DMS53 treated with DMSO at 0.1 percent for 48 hours (cell line): ENCODE measurements at regions not wholly inside any gene's neighbourhood (a gene's known extent, or its start where the extent isn't known, plus 50 kb on each side); places are given as distances from the start of the nearest gene placed in this dataset.

ENCODE experiments used
- DNase-seq: peaks from one replicate; lab custom pipeline; 2025; ENCODE audit not compliant: unreplicated experiment; lab: John Stamatoyannopoulos, UW

DNA sequence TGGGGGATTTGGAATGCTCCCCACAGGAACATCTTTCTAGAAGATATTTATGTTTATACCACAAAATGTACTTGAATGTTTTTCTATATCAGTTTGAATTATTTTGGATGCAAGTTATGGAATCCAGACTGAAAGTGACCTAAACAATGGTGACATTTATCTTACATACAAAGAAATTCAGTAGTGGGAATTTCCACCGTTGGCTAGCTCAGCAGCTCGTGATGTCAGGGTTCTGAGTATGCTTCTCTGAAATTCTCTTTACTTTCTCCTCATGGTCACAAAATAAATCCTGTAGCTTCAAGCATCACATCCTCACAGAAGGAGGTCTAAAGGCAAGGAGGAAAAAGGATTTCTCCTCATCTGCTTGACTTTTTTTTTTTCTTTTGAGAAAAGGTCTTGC, 105.3 kb downstream of the AKAIN1 start:
- DNase-seq: no peak

DNA sequence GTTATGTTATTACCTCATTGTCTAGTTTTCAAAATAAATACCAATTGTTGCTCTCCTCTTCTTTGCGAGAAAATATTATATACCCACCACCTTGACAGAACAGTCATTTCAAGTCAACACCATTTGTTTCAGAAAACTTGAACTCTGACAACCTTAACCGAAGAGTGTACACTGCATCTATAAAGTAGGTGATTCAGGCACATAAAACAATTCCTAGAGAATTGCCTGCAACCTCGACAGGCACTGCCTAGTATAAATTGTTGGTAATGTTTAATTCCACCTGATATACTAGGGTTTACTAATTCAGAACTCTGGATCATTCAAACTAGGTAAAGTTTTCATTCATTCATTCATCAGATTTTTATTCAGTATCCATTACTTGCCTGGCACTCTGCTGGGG, 121.8 kb downstream of the AKAIN1 start:
- no peak for DNase-seq

DNA sequence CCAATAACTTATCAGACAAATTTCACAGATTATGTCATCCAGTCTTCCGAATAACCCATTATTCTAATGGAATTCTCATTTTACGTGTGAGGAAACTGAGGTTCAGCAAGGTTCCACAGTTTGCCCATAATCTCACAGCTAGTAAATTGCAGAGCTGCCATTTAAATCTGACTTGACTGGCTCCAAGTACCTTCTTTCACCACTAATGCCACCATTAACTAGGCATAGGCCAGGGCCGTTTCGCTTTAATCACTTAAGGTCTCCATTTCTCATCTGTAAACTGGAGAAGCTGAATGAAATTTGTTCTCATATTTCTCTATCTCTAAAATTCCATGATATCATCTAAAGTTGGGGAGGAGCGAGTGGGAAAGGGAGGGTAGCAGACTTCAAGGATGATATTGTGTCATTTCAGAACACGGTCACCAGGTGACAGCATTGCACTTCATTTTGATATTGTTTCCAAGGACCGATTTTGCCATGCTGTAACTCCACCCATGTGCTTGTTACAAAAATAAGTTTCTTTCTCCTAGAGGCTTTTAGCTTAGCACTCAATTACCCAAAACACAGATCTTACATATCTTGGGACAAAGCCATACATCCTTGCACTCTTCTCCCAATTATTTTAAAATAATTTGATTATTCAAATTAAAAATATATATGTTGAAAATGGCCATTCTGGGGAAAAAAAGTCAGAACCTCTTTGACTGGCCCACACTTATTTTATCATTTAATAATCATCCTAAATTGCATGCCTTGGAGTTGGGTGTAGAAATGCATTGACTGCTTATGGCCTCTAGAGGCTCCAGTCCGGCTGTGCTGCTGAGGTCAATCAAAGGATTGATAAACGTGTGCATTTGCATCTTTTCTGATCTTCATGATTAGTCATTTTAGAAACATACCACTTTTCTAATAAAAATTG, 123.8 kb downstream of the AKAIN1 start:
- DNase-seq: peak; percentile 80

DNA sequence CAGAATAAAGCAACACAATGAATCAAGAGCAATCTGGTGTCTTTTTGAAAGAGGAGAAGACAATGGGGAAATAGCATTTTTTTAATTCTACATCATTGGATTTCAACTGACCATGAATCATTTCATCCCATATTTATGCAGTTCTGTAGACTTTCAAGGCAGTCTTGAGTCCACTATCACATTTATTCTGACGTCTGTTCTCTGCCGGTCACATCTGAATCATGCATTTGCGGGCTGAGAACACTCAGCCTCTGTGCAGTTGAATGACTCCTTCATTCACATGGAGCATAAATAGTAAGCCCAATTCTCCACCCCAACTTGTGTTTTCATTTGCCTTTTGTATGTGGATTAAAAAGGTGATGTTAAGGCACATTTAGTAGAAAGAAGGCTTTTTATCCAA, 128.2 kb downstream of the AKAIN1 start:
- DNase-seq: no peak

DNA sequence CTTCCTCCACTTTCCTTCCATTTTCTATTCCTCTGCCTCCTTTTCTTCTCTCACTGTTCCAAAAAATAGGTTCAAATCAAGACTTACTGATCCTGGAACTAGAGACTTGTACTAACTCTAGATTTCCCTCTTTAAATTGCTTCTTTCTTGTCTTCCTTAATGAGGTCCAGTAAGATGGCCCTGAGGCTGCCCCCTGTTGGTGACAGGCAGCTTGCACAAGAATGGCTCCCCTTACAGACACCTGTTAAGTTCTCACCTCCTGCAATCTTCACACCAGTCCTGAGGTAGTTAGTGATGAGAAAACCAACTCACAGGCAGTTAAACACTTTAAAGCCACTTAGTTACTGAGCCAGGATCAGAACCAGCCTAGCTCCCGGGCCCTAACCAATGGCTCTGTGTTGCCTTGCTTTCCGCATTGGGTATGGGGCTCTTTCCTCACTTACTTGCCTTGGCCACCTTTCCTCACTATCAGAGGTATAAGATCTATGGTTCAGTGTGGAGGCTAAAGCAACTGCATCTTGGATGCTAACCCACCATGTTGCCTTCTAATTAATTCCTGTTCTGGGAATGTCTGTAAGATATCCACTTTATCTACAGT, 130.6 kb downstream of the AKAIN1 start:
- no peak for DNase-seq

DNA sequence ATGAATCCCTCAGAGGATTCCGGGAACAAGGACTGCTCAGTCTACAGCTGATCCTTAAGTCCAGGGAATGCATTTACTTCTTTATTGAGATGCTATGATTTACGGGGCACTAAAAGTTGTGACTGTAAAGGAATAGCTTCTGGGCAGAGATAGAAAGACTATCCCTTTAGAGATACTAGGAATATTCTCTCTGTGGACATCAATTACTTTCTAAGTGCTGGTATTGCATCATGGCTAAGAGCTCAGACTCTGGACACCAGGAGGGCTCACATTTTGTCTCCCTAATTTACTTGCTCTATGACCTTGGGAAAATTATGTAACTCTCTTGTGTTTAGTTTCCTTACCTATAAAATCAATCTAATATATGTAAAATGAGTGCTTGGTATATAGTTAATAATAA, 131.4 kb downstream of the AKAIN1 start:
- no peak for DNase-seq

DNA sequence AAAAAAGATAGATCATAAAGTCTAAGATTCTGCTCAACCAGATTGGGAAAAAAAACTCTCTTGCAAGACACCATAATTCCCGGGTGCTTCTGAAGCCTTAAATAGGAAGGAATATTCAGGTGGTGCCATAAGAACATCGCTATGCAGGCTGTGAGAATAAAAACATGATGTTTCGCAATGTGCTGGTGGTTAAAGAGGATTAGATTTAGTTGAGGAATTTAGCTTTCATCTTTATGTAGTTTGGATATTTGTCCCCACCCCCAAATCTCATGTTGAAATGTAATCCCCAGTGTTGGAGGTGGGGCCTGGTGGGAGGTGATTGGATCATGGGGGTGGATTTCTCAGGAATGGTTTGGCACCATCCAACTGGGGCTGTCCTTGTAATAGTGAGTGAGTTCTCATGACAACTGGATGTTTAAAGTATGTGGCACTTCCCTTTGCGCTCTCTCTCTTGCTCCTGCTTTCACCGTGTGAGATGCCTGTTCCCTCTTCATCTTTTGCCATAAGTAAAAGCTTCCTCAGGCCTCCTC, 132.2 kb downstream of the AKAIN1 start:
- no peak for DNase-seq

DNA sequence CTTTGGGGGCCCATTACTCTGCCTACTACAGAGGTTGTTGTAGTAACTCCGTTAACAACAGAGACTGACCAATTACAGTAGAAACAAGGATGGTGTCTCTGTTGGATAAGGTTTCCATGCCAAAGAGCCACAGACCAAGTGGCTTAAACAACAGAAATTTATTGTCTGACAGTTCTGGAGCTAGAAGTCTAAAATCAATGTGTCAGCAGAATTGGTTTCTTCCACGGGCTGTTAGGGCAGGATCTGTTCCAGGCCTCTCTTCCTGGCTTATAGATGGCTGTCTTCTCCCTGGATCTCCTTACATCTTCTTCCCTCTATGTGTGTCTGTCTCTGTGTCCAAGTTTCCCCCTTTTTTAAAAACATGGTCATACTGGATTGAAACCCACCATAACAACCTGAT, 135.3 kb downstream of the AKAIN1 start:
- DNase-seq: no peak

DNA sequence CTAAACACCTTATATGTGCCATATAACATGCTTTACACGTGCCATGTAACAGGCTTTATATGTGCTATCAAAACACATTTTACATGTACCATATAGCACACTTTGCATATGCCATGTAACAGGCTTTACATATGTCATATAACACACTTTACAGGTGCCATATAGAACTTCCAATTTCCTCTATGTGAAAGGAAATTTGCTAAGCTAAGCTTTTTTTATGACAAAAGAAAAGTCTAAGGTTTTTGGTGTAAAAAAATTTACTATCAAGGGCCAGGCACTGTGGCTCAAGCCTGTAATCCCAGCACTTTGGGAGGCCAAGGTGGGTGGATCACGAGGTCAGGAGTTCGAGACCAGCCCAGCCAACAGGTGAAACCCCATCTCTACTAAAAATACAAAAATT, 136.5 kb downstream of the AKAIN1 start:
- no peak for DNase-seq

DNA sequence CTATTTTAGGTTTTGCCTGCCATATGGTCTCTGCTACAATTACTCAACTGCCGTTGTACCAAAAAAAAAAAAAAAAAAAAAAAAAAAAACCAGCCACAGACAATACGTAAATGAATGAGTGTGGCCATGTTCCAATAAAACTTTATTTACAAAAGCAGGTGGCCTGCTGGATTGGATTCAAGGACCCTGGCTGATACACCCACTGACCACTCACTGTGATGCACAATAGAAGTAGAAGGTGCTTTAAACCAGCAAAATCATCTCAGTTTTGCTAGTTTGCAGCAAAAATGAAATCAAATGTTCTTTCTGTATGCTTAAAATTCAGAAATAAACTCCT, 137.4 kb downstream of the AKAIN1 start:
- DNase-seq: no peak

DNA sequence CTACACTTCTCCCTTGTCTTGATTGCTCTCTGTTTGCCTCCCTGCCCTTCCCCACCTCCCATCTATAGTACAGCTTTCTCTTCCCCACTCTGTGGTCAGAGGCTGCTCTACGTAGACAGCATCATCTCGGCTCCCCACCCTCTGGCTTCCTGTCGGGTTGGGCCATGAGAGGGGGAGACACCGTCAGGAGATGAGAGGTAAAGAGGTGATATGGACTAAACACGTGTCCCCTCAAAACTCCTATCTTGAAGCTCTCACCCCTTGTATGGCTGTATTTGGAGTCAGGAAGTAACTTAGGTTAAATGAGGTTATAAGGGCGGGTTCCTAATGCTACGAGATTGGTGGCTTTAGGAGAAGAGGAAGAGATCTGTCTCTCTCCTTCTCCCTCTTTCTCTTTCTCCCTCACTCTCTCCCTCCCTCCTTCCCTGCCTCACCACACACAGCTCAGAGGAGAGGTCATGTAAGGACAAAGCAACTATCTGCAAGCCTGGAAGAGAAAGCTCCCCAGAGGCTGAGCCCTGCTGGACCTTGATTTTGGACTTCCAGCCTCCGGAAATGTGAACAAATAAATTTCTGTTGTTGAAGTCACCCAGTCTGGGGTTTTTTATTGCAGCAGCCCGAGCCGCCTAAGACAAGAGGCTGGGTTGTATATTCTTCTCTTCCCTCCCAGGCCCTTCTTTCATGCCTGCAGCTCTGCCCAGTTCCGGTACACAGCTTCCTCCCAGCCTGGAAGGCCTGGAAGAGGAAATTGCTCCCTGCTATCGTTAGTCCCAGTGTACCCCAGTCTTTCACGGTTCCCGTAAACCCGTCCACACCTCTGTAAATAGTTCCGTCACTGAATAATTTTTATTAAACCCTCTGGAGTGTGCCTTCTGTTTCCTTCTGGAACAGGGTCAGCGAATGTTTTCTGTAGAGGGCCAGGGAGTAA, 138.0 kb downstream of the AKAIN1 start:
- DNase-seq: no peak

DNA sequence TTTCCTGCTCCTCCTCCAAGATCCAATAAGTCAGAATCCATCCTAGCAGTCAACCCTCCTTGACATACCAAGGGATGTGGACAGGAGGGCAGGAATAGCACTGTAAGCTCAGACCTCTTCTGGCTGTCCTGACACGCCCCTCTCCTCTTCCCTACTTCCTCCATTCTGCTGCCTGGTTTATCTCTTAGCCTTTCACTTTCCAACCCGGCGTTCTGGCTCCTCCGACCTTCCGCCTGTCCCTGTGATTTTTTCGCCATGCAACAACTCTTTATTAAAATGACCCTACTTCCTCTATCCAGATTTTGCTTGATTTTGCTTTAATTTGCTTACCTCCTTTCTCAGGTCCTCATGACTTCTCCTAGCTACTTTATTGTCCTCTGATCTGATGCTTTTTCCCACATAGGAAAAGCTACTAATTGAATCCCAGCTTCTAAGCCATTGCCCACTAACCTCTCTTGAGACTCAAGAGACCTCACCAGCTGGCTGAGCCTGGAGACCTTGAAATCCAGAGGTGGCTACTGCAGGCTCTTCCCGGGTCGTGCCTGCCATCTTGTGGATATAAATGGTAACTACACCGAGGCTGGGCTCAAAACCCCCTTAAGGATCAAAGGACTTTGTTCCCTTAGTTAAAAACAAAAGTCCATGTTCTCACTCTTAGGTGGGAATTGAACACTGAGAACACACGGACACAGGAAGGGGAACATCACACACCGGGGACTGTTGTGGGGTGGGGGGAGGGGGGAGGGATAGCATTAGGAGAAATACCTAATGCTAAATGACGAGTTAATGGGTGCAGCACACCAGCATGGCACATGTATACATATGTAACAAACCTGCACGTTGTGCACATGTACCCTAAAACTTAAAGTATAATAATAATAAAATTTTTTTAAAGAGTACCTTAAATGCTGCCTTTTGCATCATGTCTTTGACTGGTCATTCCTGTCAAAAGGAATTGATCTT, 139.4 kb downstream of the AKAIN1 start:
- peak; percentile 80 for DNase-seq

DNA sequence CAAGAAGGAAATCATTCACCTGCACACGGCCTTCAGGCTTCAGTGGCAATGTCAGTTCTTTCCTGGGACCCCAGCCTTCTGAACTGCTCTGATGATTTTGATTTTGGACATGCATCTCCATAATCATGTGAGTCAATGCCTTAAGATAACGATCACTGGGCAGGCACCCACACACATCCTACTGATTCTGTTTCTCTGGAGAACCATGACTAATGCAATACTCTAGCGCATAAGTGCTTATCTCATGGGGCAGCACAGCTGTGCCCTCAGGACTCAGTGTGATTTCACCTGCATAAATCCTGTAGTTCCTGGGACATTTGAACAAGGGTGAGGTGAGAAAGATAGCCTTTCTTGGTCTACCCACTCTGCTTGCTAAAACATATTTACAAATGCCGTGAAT, 144.6 kb downstream of the AKAIN1 start:
- peak; percentile 46 for DNase-seq

DNA sequence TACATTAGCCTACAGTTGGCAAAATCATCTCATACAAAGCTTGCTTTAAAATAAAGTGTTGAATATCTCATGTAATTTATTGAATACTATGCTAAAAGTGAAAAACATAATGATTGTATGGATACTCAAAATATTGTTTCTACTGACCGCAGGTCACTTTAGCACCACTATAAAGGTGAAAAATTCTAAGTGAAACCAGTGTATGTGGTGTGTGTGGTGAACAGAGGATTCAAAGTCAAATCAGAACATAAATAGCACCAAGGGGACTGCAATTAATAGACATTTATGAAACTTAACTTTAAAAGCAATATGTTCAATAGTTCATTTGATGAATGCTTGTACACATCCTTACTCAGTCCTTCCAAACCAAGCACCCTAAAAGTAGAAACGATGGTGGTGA, 145.8 kb downstream of the AKAIN1 start:
- no peak for DNase-seq

DNA sequence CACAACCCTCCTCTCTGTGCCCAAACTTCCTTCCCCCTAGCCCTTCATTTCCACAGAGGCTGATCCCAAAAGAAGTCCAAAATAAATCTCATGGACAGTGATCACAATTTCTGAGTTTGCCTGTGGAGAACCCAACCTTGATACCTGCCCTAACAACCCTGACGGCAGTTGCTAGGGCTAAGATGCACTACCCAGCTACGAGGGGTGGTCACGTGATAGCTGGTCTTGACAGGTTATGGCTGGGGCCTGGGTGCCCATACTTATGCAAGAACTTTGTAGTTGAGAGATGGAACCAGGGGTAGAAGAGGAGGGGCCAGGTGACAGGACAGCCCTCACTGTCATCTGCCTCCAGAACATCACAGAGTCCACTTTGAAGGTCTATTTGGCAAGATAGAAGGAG, 147.9 kb downstream of the AKAIN1 start:
- no peak for DNase-seq

DNA sequence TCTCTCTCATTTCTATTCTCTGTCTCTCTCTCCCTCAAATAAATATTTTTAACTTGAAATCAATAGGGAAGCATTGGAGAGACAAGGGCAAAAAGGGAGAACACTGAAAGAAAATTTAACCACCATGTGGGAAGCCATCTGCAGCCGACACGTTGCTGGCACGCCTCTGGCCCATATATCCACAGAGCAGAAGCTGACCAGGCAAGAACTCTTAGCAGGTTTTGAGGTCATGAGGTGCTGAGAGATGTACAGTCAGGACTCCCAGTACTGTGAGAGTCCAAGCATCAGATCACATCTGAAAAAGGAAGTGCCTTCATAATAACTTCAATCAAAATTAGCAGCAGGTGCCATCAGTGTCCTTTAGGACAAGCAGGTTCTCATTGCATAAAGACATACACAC, 156.6 kb downstream of the AKAIN1 start:
- DNase-seq: no peak

DNA sequence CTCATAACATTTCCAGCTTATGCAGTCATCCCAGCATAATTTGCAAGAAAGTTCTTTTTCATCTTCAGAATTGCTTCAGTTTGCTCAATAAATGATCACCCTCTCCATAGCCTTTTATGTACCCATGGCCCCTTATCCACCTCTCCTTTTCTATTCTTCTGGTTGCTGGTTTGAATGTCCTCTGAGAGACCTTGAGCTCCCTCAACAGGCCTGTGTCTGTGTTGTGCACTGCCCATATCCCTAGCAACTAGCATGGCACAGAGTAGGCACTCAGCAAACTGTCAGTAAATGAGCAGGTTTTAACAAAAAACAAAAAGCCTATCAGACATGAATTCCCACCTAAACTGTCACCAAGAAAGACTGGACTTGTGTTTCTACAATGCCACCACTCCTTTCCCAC, 160.5 kb downstream of the AKAIN1 start:
- DNase-seq: no peak

DNA sequence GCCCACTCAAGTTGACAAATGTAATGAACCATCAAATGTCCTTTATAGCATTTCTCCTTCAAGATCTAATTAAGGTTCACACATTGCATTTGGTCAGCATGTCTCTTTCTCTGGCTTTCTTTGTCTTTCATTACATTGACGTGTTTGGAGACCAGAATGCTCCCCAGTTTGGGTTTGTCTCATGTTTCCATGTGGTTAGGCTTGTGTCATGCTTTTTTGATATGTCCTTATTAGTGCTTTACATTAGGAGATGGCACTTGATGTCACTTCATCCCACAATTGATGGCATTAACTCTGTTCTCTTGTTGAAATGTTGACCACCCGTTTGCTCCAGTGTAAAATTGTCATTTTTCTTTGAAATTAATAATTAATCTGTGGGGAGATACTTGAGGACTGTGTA, 165.8 kb downstream of the AKAIN1 start:
- no peak for DNase-seq

DNA sequence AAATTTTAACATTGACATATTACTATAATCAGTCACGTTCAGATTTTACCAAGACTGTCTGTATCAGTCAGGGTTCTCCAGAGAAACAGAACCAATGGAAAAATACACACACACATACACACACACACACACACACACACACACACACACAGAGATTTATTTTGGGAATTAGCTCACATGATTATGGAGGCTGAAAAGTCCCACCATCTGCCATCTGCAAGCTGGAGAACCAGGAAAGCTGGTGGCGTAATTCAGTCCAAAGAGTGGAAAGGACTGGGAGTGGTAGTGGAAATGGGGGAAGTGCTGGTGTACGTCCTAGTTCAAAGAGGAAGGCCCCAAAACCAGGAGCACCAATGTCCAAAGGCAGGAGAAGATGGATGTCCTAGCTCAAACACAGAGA, 166.4 kb downstream of the AKAIN1 start:
- no peak for DNase-seq

DNA sequence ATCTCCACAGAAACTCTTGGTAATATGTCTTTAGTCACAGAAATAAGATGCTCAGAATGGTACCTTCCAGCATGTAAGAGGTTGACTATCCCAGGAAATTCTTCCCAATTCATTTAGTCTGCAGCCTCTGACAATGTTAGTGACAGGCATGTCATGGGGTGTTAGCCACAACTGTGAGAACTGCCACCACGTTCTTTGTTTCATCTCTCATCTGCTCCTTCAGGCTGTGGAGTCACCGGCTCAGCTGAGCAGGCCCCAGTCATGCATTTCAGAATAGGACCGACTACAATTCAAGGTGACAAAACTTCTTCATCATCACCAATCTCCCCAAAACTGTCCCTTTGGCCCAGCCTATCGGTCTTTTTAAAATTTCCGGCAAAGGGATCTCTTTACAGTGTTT, 167.5 kb downstream of the AKAIN1 start:
- DNase-seq: no peak
